Ishikawa (cell line): ENCODE measurements at regions not wholly inside any gene's neighbourhood (a gene's known extent, or its start where the extent isn't known, plus 50 kb on each side); places are given as distances from the start of the nearest gene placed in this dataset.

Experiments used
- CEBPB ChIP-seq: IDR thresholded peaks from 2 replicates; pipeline ENCODE4 v1.6.1; 2012
- CREB1 ChIP-seq: IDR thresholded peaks from 2 replicates; pipeline ENCODE4 v1.6.1; 2012; ENCODE audit warnings: low read depth
- EP300 ChIP-seq: IDR thresholded peaks from 2 replicates; pipeline ENCODE4 v1.6.1; 2012; ENCODE audit warnings: borderline replicate concordance
- NFIC ChIP-seq: IDR thresholded peaks from 2 replicates; pipeline ENCODE4 v1.6.1; 2012
- RAD21 ChIP-seq: IDR thresholded peaks from 2 replicates; pipeline ENCODE4 v1.6.1; 2012; ENCODE audit warnings: low read depth
- TAF1 ChIP-seq: IDR thresholded peaks from 2 replicates; pipeline ENCODE4 v1.6.1; 2012; ENCODE audit warnings: low read depth, mild to moderate bottlenecking
- TCF12 ChIP-seq: IDR thresholded peaks from 2 replicates; pipeline ENCODE4 v1.6.1; 2012; ENCODE audit warnings: low read depth
- TEAD4 ChIP-seq: IDR thresholded peaks from 2 replicates; pipeline ENCODE4 v1.6.1; 2012
- YY1 ChIP-seq: IDR thresholded peaks from 2 replicates; pipeline ENCODE4 v1.6.1; 2012; ENCODE audit warnings: low read depth
- ZBTB7A ChIP-seq: IDR thresholded peaks from 2 replicates; pipeline ENCODE4 v1.6.1; 2012; ENCODE audit warnings: low read depth
- TF ChIP-seq, protein P1 (sequence below): IDR thresholded peaks from 2 replicates; pipeline ENCODE4 v1.6.1; 2012
- TF ChIP-seq, protein P2 (sequence below): IDR thresholded peaks from 2 replicates; pipeline ENCODE4 v1.6.1; 2012; ENCODE audit warnings: low read depth, mild to moderate bottlenecking

GRCh38 chr18:76633588-76634269, 138.7 kb upstream of the ZNF516 start:
- TF ChIP-seq, protein P1, sequence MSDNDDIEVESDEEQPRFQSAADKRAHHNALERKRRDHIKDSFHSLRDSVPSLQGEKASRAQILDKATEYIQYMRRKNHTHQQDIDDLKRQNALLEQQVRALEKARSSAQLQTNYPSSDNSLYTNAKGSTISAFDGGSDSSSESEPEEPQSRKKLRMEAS, result no peak
- TF ChIP-seq TAF1 (no peak), RAD21 (no peak), CREB1 (no peak), ZBTB7A (no peak), TCF12 (no peak), CEBPB (no peak), EP300 (no peak), TEAD4 (no peak), NFIC (no peak), YY1 (no peak)
- TF ChIP-seq, protein P2, sequence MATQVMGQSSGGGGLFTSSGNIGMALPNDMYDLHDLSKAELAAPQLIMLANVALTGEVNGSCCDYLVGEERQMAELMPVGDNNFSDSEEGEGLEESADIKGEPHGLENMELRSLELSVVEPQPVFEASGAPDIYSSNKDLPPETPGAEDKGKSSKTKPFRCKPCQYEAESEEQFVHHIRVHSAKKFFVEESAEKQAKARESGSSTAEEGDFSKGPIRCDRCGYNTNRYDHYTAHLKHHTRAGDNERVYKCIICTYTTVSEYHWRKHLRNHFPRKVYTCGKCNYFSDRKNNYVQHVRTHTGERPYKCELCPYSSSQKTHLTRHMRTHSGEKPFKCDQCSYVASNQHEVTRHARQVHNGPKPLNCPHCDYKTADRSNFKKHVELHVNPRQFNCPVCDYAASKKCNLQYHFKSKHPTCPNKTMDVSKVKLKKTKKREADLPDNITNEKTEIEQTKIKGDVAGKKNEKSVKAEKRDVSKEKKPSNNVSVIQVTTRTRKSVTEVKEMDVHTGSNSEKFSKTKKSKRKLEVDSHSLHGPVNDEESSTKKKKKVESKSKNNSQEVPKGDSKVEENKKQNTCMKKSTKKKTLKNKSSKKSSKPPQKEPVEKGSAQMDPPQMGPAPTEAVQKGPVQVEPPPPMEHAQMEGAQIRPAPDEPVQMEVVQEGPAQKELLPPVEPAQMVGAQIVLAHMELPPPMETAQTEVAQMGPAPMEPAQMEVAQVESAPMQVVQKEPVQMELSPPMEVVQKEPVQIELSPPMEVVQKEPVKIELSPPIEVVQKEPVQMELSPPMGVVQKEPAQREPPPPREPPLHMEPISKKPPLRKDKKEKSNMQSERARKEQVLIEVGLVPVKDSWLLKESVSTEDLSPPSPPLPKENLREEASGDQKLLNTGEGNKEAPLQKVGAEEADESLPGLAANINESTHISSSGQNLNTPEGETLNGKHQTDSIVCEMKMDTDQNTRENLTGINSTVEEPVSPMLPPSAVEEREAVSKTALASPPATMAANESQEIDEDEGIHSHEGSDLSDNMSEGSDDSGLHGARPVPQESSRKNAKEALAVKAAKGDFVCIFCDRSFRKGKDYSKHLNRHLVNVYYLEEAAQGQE, result no peak
